Tibial nerve (tissue), 4 donors: ENCODE measurements at regions not wholly inside any gene's neighbourhood (a gene's known extent, or its start where the extent isn't known, plus 50 kb on each side); places are given as distances from the start of the nearest gene placed in this dataset.
"Not testable (repeated sequence)": the region's sequence is repeated elsewhere in the genome, so short reads cannot be mapped to it uniquely, and the experiment has no call there.

ENCODE experiments used
- DNase-seq, 2 donors: peaks; one replicate each; pipeline ENCODE4 v3.0.0-alpha.2; 2019; ENCODE audit warnings: low spot score in 2 of 2
- H3K27ac ChIP-seq, 4 donors: fragments of 200-600 bp; sonication (generic) in 3 of 4; one replicate each; pipeline ENCODE4 v1.5.1; 2017 to 2019; ENCODE audit warnings: mild to moderate bottlenecking in 1 of 4
- H3K27me3 ChIP-seq, 2 donors: fragments of 200-600 bp; sonication (generic) in 1 of 2; one replicate each; pipeline versions ENCODE4 v1.5.1 to v1.6.0; 2017 to 2019
- H3K36me3 ChIP-seq, 3 donors: fragments of 200-600 bp; sonication (generic); one replicate each; pipeline ENCODE4 v1.5.1; 2018 to 2019
- H3K4me1 ChIP-seq, 4 donors: fragments of 200-600 bp; sonication (generic) in 3 of 4; one replicate each; pipeline ENCODE4 v1.5.1; 2017 to 2019
- H3K4me3 ChIP-seq, 4 donors: fragments of 200-600 bp; sonication (generic) in 3 of 4; one replicate each; pipeline ENCODE4 v1.5.1; 2017 to 2019; ENCODE audit warnings: mild to moderate bottlenecking in 1 of 4, moderate library complexity in 1 of 4
- H3K9me3 ChIP-seq, 4 donors: fragments of 200-600 bp; sonication (generic) in 3 of 4; one replicate each; pipeline ENCODE4 v1.5.1; 2017 to 2019
- EP300 ChIP-seq, 2 donors: sonication (generic); formaldehyde crosslinking; IDR thresholded peaks; one replicate each; pipeline ENCODE4 v1.6.1; 2017; ENCODE audit warnings: antibody characterized with exemption in 2 of 2, mild to moderate bottlenecking in 1 of 2
- POLR2A ChIP-seq, 2 donors: fragments of 450-650 bp; IDR thresholded peaks; one replicate each; pipeline ENCODE4 v1.6.1; 2017; ENCODE audit warnings: antibody characterized with exemption in 2 of 2, mild to moderate bottlenecking in 2 of 2, moderate library complexity in 2 of 2
- WGBS, 2 donors: methylation state at CpG; one replicate each; pipeline ENCODE4 v1.1.5; 2018; 5-methylcytosine and 5-hydroxymethylcytosine counted together
- TF ChIP-seq, protein P1 (sequence below), 5 experiments: fragments of 200-600 bp in 3 of 5; fragments of 450-650 bp in 2 of 5; sonication (generic) in 3 of 5; IDR thresholded peaks; one replicate each; pipeline ENCODE4 v1.5.1; 2016 to 2019; ENCODE audit warnings: antibody characterized with exemption in 5 of 5, mild to moderate bottlenecking in 3 of 5, moderate library complexity in 2 of 5

DNA sequence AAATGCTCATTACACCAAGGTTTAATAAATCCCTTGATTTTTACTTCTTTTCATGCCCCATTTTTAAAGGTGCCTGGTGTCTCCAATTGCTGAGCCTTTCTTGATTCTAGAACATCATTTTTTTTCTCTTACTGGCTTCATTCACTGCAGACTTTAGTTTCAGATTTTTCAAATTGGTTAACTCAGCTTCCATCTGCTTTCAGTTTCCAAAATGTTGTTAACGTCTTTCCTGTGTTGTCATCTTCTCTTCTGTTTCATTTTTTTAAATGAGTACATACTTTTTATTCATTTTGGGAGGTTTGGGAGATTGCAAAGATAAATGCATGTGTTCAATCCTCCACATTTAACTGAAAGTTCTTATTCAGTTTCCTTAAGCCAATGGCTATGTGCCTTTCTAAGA is 126.4 kb upstream of the CCNG1 start:
- Histone ChIP-seq H3K4me3 (no peak overlapping the region), H3K4me1 (no peaks in the 10 kb centered on the region), H3K27me3 (no peaks in the 10 kb centered on the region), H3K27ac (no peak overlapping the region), H3K9me3 (peaks cover 0 to 15% (median 1%) of the 10 kb centered on the region in 4 donors), H3K36me3 (no peaks in the 10 kb centered on the region)
- TF ChIP-seq, protein P1, sequence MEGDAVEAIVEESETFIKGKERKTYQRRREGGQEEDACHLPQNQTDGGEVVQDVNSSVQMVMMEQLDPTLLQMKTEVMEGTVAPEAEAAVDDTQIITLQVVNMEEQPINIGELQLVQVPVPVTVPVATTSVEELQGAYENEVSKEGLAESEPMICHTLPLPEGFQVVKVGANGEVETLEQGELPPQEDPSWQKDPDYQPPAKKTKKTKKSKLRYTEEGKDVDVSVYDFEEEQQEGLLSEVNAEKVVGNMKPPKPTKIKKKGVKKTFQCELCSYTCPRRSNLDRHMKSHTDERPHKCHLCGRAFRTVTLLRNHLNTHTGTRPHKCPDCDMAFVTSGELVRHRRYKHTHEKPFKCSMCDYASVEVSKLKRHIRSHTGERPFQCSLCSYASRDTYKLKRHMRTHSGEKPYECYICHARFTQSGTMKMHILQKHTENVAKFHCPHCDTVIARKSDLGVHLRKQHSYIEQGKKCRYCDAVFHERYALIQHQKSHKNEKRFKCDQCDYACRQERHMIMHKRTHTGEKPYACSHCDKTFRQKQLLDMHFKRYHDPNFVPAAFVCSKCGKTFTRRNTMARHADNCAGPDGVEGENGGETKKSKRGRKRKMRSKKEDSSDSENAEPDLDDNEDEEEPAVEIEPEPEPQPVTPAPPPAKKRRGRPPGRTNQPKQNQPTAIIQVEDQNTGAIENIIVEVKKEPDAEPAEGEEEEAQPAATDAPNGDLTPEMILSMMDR (IDR thresholded peaks at IDR 0.05), result no peak
- TF ChIP-seq EP300 (IDR thresholded peaks at IDR 0.05) (no peak), POLR2A (IDR thresholded peaks at IDR 0.05) (no peak)
- DNase-seq, result no peak
- WGBS, 2 donors, result 53% methylated on average over 1 of the region's 1 CpG

DNA sequence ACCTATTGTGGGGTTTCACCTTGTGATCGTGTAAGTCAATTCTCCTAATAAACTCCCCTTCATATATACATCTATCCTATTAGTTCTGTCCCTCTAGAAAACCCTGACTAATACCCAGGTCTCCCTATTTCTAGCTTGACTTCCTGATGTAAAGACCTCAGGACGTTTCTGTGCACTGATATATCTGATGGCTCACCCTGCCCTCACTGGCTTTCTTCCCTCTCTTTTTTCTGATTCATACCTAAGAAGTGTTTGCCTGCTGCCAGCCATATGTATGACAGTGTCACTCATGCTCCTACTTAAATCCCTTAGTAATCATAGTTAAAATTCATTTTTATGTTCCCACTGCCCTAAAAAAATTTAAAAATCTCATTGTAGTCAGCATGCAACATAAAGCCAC is 124.8 kb upstream of the CCNG1 start:
- TF ChIP-seq EP300 (IDR thresholded peaks at IDR 0.05), result no peak
- TF ChIP-seq, protein P1 (IDR thresholded peaks at IDR 0.05), result no peak
- no peak for TF ChIP-seq POLR2A (IDR thresholded peaks at IDR 0.05)
- H3K9me3 ChIP-seq, result peaks cover 0 to 15% (median 1%) of the 10 kb centered on the region in 4 donors
- DNase-seq, result no peak
- H3K4me1 ChIP-seq, result no peaks in the 10 kb centered on the region
- 64 to 67% methylated on average over 2 of the region's 2 CpGs for WGBS, 2 donors
- no peaks in the 10 kb centered on the region for H3K36me3 ChIP-seq
- no peak overlapping the region for H3K27ac ChIP-seq
- H3K4me3 ChIP-seq, result no peak overlapping the region
- H3K27me3 ChIP-seq, result no peaks in the 10 kb centered on the region

DNA sequence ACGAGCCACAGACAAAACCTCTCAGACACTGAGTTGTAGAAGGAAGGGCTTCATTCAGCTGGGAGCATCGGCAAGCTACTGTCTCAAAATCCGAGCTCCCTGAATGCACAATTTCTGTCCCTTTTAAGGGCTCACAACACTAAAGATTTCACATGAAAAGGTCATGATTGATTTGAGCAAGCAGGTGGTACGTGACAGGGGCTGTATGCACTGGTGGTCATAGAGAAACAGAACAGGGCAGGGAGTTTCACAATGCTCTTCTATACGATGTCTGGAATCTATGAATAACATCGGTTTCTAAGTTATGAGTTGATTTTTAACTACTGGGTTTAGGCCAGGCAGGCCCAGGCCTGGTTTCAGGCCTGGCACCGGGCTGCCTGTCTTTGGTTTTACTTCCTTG is 124.3 kb upstream of the CCNG1 start:
- not testable (repeated sequence) for DNase-seq, H3K4me1 ChIP-seq, H3K36me3 ChIP-seq, H3K27me3 ChIP-seq, H3K4me3 ChIP-seq, H3K27ac ChIP-seq
- peaks cover 0 to 15% (median 1%) of the 10 kb centered on the region in 4 donors for H3K9me3 ChIP-seq
- WGBS, 2 donors, result 71 to 77% methylated on average over 7 of the region's 7 CpGs

DNA sequence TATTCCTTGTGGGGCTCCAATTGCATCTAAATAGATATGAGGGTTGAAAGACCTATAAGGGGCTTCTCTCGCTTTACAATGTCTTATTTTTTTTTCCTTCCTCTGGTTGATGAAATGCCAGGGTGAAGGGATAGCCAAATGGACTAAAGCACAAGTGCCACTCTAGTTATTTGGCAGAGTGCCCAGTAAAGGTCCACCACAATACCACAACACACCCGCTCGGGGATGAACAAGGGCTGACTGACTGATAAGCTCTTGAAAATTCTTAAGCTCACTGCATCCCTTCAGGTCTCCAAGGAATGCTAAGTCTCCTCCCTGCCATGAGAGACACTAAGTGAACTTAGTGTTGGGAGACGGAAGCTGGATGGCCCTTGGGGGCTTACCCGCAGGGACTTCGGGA is 121.0 kb upstream of the CCNG1 start:
- not testable (repeated sequence) for H3K27me3 ChIP-seq, H3K27ac ChIP-seq, H3K36me3 ChIP-seq, DNase-seq, H3K4me3 ChIP-seq, H3K4me1 ChIP-seq
- WGBS, 2 donors, result 67 to 72% methylated on average over 6 of the region's 6 CpGs
- peaks cover 0 to 15% (median 1%) of the 10 kb centered on the region in 4 donors for H3K9me3 ChIP-seq

DNA sequence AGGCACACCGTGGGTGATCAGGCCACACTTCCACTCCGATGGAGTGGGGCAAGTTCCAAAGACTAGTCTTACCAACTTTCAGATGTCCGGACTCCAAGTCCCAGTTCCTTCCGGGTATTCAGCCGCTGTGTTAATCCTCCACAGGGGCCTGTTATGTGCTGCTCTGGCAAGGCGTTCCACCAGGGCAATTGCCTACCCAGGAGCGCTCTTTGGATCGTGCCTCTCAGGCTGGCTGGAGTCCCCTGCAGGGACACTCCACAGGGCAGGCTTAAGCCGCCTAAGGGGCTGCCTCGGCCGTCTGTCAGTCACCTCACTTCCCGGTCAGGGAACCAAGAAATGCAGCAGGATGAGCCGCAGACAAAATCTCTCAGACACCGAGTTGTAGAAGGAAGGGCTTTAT is 118.7 kb upstream of the CCNG1 start:
- no peak overlapping the region for H3K4me3 ChIP-seq
- peaks cover 0 to 2% (median 0%) of the 10 kb centered on the region in 4 donors for H3K9me3 ChIP-seq
- no peak for DNase-seq
- TF ChIP-seq, protein P1 (IDR thresholded peaks at IDR 0.05), result no peak
- TF ChIP-seq EP300 (IDR thresholded peaks at IDR 0.05) (no peak), POLR2A (IDR thresholded peaks at IDR 0.05) (no peak)
- H3K27me3 ChIP-seq, result no peaks in the 10 kb centered on the region
- no peaks in the 10 kb centered on the region for H3K4me1 ChIP-seq
- 92 to 93% methylated on average over 14 of the region's 14 CpGs for WGBS, 2 donors
- no peak overlapping the region for H3K27ac ChIP-seq
- H3K36me3 ChIP-seq, result no peaks in the 10 kb centered on the region

DNA sequence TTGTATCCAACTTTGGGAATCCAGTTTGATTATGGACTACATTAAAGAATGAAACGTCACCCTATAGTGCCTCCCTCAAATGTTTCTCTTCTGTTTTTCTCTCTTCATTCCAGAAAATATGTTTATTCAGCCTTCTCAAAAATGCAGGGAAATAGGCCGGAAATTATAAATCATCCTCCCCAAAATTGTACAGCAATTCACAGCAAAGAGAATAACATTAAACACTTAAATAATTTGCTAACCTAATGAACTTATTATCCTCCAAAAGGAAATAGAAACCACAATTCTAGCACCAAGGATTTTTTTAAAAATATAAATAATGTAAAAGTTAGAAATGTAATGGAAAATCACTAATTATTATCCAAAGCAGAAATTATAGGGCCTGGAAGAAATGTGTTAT is 115.9 kb upstream of the CCNG1 start:
- Histone ChIP-seq H3K27ac (no peak overlapping the region), H3K36me3 (no peaks in the 10 kb centered on the region), H3K4me1 (no peaks in the 10 kb centered on the region), H3K9me3 (no peaks in the 10 kb centered on the region), H3K4me3 (no peak overlapping the region), H3K27me3 (no peaks in the 10 kb centered on the region)
- WGBS, 2 donors, result 78 to 80% methylated on average over 2 of the region's 2 CpGs
- no peak for DNase-seq
- TF ChIP-seq, protein P1 (IDR thresholded peaks at IDR 0.05), result no peak
- TF ChIP-seq POLR2A (IDR thresholded peaks at IDR 0.05) (no peak), EP300 (IDR thresholded peaks at IDR 0.05) (no peak)
